ENCODE measurements at regions not wholly inside any gene's neighbourhood (a gene's known extent, or its start where the extent isn't known, plus 50 kb on each side); places are given as distances from the start of the nearest gene placed in this dataset.

GRCh38 chr1:227401562-227402342 is 83.5 kb upstream of the CDC42BPA start:
- no peak for TF ChIP-seq CTCF (IDR thresholded peaks at IDR 0.05)
- no peak for TF ChIP-seq POLR2A (IDR thresholded peaks at IDR 0.05)
- no peak for TF ChIP-seq EP300 (IDR thresholded peaks at IDR 0.05)

All from stomach (tissue), 4 donors.